ENCODE measurements at regions not wholly inside any gene's neighbourhood (a gene's known extent, or its start where the extent isn't known, plus 50 kb on each side); places are given as distances from the start of the nearest gene placed in this dataset.
"Not testable (repeated sequence)": the region's sequence is repeated elsewhere in the genome, so short reads cannot be mapped to it uniquely, and the experiment has no call there.

DNA sequence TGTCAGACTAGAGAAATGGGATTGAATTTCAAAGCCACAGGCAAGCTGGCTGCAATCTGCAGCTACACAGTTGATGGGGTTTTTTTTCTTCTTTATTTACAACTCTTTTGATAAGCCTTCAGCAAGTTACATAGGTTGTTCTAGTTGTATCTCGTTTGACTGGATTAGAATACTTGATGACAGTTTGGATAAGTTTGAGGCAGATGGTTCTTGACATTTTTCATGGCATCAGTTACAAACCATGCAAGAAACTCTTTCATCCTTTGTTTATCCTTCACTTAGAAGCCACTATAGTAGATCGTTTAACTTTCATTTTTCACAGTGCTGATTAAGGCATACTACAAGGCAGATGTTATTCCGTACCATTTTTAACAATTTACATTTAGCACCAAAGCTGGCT lies 238.9 kb downstream of the TOX3 start:
- DNase-seq, result no peak

DNA sequence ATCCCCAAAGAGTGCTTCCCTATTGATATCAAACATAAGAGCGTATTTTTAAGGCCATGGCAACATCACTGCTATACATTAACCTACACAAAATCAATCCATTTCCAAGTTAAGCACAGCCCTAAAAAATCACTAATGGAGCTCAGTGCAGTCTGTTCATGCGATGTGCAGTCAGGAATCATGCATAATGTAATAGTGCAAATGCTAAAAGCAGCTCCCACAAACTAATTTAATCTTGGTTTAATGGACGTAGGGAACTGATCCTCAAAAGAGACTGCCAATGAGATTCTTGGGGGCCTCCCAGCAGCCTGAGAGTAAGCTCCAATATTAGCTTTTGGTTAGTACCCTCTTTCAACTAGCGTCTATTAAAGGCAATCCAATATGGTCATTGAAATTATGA lies 245.9 kb downstream of the TOX3 start:
- no peak for DNase-seq

DNA sequence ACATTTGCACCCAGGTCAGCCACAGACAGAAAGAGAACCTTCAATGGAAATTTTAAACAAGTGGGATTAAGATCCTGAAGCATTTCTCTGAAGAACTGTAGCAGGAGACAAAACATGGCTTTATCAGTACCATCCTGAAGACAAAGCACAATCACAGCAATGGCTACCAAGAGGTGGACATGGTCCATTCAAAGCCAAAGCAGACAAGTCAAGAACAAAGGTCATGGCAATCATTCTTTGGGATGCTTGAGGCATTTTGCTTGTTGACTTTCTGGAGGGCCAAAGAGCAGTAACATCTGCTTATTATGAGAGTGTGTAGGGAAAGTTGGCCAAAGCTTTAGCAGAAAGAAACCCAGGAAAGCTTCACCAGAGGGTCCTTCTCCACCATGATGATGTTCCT lies 248.2 kb downstream of the TOX3 start:
- no peak for DNase-seq

DNA sequence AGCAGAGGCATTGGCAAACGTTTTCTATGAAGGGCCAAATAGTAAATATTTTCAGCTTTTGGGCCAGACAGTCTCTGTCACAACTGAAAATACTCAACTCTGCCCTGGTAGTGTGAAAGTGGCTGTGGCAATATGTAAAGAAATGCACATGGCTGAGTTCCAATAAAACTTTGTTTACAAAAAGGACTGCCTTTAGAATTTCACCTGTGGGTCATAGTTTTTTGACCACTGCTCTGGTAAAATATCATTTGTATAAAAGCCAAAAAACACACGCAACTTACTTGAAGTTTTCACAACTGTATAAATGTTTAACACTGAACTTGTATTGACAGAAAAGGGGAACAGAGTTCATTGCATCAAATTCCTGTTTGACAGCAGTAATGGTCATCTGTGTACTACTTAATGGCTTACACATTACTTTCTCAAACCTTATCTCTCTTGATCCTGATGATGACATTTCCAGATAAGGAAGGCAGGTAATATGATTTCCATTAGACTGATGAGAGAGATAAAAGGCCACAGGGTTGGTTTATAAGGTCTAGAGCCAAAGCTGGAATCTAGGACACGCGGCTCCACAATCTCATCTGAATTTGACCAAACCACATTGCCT lies 250.1 kb downstream of the TOX3 start:
- not testable (repeated sequence) for DNase-seq

DNA sequence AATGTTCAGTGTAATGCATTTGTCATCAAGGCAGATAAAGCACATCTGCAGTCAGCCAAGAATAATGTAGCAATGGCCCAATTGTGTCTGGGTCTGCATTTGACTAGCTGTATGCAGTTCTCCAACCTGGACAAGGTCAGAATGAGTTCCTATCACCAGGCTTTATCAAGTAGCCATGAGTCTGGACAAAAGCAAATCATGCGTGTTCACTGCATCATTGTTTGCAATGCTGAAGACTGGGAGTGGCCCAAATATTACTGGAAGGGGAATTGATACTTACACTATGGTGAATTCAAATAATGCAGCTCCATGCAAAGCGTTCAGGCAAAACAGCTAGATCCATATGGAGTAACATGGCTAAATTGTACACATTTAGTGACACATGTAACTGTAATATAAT lies 250.9 kb downstream of the TOX3 start:
- DNase-seq, result no peak

DNA sequence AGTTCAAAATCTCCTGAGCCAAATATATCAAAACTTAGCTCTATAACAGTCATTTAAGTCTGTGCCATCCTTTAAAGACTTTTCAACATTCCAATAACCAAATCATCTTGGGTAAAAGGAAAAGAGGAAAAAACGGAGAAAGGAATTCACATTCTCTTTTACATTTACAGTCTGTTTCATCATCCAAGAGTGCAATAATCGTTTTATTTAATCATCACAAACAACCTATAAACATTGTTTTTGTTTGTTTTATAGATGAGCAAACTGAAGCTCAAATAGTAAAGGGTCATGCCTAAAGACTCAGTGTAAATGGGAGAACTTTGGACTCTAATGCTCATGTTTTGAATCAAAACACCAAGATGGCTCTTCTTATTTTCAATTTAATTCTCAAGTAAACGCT lies 252.3 kb downstream of the TOX3 start:
- no peak for DNase-seq

DNA sequence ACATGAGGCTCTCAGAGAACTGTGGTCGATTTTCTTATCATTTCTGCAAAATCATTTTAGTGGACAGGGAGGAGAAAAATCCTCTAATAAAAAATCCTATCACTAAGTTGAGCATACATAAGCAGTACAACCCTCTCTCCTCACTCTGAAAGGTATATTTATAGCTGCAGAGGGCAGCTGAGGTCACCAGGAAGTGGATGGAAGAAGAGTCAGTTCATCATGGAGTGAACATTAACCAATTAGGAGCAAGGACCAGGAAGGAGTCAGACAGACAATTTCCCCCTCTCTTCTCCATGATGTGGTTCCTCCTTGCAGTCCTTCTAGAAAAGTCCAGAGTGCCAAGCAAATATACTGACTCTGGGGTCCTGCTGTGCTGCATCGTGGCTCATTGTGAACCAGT lies 253.7 kb downstream of the TOX3 start:
- no peak for DNase-seq

DNA sequence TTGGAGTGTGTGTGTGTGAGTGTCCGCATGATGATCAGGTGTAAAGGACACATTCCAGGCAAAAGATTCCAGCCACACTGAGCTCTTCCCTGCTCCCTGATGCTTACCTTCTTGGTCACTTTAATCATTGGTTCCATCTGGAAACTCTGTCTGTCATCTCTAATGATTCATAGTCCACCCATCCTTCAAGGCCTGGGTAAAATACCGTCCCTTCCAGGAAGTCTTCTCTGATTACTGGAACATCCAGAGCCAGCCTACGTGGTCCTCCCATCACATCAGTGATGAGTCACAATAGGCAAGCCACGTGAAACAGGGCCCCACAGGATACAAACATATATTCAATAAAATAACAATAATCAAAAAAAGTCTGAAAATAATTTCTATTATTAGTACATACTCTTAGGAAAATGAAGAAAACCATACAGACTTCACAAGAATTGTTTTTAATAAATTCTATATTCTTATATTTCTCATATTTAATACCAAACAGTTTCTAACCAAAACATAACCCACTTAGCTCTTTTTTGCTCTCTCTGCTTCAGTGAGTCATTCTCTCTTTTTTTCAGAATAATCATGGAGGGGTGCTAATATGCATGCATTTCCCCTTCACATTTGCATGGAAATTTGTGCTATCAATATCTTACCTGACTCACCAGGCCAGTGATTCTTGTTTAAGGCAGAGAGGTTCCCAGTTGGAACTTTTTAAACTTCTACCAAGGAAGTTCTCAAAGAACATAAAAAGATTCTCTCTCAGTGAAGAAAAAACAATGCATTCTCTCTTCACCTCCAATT lies 263.2 kb downstream of the TOX3 start:
- DNase-seq, result no peak

DNA sequence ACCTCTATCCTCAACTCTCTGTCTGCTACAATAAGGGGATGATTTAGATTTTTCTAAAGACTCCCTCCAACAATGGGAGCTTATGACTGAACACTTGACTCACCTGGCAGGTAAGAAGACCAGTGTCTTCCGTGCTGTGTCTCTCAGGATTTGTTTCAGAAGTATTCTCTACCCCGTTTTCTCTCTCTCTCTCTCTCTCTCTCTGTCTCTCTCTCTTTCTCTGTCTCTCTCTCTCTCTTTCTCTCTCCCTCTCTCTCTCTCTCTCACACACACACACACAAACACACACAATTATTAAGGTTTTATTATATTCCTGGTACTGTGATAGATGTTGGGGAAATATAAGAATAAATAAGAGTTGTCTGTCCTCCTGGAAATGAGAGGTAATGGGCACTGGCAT lies 263.9 kb downstream of the TOX3 start:
- DNase-seq, result no peak

DNA sequence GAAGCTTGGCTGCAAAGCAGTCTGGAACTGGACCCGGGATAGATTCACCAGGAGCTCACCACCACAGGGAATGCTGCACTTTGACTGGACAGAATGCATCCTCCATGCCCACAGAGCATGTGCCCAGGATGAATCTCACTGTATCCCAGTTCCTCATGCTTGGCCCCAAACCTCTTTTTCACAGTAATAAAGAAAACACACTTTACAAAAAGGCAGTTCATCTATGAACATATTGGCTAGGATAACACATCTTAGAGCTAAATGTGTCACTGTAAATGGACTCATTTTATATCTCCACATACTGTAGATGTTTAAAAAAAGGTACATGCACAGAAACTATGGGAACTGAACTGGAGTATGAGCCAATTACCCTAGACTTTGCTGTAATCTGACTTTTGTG lies 266.9 kb downstream of the TOX3 start:
- no peak for DNase-seq

DNA sequence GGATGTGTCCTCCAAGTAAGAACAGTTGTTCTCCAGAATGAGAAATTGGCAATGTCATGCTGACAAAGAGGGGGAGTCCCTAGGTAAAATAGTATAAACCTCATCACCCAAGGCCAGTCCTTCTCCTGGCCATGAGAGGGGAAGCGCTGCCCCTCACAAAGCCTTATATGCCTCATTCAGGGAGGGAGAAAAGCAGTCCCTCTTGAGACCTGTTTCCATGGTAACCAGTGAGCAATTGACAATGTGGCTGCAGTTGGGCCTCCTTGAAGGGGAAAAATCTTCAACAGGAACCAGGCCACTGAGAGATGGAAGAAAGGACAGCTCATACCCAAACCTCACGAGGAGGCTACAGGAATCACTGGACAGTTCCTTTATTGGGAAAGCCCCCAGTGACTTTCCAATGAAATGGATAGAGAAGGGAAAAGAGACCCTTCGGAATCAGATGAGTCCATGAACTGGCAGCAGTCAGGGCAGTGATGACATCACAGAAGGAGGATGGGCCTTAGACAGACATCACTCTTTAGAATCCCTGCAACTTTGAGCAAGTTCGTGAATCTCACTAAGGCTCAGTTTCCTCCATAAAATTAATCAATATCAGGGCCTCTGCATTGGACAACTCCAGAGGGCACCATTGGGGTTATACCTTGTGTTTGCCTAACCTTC lies 275.7 kb downstream of the TOX3 start:
- DNase-seq, result no peak

DNA sequence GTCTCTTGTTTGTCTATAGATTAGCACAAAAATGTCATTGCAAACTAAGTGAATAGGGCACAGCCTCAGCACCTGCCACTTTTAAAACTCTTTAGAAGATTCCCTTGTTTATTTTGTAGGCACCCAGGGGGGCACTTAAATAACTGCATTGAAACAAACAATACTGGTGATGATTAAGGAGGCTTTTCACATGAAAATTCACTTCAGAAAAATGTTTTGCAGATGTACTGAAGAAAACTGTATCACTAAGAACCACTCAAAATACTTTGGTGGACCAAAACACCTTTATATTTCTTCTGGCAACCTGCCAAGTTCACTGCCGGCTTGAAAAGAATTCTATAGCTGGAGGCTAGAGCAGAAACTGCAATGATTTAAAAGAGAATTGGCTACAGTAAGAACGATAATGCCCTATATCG lies 281.5 kb downstream of the TOX3 start:
- no peak for DNase-seq

DNA sequence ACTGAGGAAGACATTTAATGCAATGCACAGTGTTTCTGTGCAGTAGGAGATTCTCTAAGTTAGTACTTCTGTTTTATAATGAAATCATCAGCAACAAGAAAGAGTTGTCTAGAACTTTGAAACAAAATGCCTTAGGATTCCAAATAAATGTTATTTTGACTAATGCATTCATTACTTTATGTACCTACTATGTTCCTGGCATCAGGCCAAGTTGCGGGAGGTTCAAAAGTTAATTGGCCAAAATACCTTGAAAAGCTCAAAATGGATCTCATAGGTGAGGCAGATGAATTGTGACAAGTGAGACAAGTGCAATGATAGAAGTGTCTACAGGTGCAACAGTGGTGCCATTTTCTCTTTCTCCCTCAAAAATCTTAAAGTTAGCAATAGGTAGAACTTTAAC lies 289.4 kb downstream of the TOX3 start:
- no peak for DNase-seq

DNA sequence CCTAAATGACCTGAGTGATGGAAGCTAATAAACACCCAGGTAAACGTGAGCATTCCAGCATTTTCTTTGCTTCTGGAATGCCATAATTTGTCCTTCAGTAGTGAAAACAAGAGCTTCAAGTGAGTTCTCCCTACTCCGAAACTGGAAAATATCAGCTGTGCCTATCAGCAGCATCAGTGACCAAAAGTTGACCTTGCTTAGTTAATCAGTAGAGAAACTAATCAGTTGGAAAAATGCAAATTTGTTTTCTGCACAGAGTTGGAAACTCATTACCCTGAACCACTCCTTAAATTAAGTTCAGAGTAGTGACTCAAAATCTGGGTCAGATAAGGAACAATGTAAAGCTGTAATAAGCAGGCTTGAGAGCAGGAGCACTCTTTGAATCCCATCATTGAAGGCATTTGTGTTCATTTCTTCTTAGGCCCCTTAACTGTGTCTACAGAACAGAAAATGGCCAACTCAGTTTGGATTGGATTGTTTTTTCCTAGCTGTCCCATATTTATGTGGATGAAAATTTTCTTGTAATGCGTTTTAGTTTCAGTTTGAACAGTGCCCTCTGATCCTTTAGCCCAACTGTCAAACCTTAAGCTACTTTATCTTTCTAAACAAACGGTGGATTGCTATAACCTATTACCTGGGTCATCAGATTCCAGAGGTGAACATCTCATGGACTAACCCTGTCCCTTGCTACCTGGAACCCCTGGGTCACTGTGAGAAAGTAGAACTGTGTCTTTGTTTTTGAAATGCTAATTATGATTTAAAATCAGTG lies 290.4 kb downstream of the TOX3 start:
- DNase-seq, result no peak

DNA sequence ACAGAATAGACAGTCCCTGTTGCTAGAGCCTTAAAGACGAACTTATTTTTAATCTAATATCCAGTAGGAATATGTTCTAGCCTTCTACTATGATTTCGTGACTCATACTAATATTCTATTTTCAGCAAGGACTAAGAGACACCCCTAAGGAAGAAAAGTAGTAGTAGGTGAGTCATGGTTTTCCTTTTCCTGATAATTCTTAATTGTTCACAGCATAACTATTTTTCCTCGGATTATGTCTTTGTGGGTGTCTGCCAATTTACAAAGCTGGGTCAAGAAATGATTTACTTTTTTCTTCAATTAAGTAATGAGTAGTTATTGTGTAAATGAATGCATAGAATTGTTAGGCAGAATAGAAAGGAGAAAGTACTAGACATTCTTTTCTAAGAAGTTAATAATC lies 292.2 kb downstream of the TOX3 start:
- DNase-seq, result no peak

DNA sequence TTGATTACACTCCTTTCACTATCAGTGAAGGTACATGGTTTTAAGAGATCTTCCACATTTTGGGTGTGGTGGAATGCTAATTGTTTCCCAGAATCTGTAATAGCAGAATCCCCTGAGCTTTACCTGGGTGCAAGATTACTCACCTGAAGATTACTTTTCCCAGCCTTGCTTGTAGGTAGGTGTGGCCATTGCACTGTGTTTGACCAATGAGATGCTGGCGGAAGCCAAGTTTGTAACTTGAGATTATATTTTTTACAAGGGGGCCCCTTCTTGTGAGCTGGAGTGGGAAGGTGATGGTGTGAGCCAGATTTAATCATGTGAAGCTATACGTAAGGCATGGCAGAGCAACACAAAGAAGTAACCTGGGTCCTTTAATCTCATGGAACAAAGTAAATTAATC lies 294.3 kb downstream of the TOX3 start:
- DNase-seq, result no peak

DNA sequence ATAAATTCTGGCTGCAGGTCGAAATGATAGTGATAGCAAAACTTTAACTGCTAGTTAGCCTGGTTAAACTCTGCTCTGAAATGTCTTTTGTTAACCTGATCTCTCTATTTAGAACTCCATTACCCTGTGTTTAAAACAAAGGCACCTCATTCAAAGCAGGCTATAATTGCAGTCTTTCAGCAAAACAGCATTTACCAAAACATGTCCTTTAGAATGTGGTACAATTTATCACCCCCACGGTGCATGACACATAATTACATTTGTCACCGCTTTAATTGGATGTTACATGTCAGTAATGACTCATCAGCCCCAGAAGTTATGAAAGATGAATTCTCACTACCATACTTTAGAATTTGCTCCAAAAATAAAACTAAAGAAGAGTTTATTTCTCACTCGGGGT lies 295.4 kb downstream of the TOX3 start:
- no peak for DNase-seq

DNA sequence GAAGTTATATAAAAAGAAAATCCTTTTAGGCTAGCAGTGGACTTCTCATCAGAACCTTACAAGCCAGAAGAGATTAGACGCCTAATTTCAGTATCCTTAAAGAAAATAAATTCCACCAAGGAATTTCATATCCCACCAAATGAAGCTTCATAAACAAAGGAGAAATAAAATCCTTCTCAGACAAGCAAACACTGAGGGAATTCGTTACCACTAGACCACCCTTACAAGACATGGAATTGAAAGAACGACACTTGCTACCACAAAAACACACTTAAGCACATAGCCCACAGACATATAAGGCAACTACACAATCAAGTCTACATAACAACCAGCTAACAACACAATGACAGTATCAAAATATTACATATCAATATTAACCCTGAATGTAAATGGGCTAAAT lies 299.2 kb downstream of the TOX3 start:
- no peak for DNase-seq

DNA sequence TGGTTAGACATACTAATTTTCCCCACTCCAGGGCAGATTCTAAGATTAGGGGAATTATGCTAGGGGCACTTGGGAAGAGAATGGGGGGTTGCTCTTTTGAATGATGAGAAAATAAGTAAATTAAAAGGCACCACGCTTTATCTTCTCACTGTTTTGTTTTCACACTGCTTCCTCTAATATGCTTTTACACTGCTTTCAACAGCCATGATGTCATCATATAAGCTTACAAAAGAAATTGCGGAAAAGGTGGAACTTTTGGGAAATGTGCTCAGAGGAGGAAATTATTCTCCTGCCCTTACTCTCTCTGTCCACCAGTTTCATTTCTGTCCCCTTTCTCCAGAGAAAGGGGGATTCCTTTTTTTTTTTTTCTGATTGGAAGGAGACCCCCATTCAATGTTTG lies 308.2 kb downstream of the TOX3 start:
- DNase-seq, result no peak

DNA sequence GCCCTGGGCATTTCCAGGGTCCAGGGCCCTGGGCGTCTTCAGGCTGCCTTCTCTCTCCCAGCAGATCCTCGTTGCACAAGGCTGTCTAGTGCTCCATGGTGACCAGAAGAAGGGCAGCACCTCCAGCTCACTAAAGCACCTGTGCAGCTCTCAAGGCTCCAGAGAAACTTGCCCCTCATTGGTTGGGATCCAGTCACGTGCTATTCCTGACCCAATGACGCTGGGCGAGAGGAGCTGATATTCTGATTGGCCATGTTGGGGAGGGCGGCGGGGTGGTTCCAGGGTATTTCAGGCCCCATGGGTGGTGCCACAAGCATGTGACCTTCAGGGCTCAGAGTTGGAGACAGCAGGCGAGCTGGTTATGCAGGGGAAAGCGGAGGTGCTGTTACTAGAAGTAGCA lies 309.1 kb downstream of the TOX3 start:
- no peak for DNase-seq

DNA sequence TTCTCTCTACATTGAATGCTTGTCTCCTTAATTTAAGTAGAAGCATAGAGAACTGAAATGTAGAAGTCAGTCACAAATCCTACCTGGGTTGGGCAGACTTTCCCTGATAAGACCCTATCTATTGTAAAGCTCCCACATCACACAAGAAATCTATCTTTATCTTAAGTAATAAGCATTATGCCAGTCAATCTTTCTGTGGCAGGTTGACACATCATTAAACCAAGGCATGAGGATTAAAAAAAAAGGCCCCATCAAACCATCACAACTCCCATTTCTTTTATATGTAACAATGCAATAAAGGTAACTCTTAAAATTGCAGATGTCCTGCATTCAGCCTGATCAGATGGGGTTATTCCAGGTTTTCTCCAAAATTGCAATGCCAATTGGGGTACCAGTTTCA lies 311.8 kb downstream of the TOX3 start:
- DNase-seq, result no peak

DNA sequence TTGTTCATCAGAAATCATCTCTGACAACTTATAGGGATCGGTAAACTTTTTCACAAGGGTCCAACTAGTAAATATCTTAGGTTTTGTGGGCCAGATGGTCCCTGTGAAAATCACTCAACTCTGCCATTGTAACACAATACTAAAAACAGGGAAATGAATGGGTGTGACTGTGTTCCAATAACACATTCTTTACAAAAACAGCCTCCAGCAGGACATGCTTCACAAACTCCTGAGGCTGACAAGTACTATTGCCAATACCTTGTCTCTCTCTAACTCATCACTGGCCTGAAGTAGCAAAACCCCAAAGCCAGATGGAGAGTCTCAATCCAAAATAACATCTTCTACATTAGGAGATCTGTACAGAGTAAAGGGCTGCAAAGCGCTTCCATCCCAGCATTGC lies 312.3 kb downstream of the TOX3 start:
- no peak for DNase-seq

DNA sequence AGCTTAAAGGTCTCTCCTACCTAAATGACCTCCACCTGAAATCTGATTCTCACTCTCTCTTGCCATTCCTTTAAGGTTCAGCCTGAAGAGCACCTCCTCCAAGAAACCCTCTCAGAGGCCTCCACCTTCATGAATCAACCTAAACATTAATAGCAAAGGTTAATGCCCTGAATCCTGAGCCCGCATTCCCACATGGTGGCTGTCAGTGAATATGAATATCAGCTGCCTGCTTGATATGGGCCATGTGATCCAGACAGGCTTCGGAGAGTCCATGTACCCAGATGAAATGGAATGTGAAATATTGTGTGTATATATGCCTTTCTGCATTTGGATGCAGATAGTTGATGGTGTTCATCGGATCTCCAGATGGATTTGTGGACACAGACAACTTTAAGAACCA lies 317.5 kb downstream of the TOX3 start:
- no peak for DNase-seq

DNA sequence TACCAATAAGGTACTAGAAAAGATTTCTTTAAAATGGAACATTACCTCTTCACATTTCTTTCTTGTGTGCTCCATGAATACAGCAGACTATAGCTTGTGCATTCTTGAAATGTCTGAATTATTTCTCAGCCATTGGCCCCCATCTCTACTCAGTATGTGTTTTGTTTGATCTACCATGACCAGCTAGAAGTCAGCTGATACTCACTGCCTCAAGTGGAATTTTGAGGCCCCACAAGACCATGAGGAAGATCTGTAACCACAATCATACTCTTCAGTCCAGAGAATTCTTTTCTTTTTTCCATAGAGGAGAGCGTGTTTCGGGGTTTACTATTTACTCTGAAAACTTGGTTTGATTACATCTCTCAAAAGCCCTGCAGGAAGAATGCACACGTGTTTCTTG lies 319.1 kb downstream of the TOX3 start:
- no peak for DNase-seq
